ENCODE measurements at regions not wholly inside any gene's neighbourhood (a gene's known extent, or its start where the extent isn't known, plus 50 kb on each side); places are given as distances from the start of the nearest gene placed in this dataset.

DNA sequence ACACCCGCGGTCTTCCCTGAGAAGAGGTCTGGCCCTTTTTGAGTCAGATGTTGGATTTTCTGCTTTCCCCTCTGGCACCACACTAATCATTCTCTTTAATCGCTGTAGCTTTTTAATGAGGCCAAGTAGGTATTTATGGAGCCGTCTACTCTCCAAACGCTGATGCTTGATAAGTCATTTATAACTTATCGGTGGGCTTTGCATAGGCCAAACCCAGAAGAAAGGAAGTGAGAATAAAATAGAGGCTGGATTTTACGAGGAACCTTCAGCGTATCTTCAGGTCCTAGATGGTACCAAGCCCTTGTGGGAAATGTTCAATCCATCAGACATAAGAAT, 142.5 kb upstream of the CTAGE1 start:
- peak overlapping the region in 4 of 5 donors; percentile 56 to 66 (median 66) for H3K4me3 ChIP-seq (ENCODE audit: low read depth in 1 of 5, low read length in 5 of 5)
- H3K27ac ChIP-seq (ENCODE audit: low read depth, low read length): peak overlapping the region; percentile 25
- H3K4me1 ChIP-seq (ENCODE audit: control insufficient read depth in 5 of 5, insufficient read depth in 5 of 5, low read length in 5 of 5): peaks cover 0 to 16% (median 9%) of the 10 kb centered on the region in 5 donors
- peak overlapping the region in 1 of 5 donors; percentile 56 for H3K9ac ChIP-seq (ENCODE audit: low read length in 5 of 5)
- no peaks in the 10 kb centered on the region for H3K36me3 ChIP-seq (ENCODE audit: control insufficient read depth in 5 of 5, insufficient read depth in 5 of 5, low read length in 5 of 5)
- no peaks in the 10 kb centered on the region for H3K9me3 ChIP-seq (ENCODE audit: control insufficient read depth in 5 of 5, low read length in 5 of 5)
- H3K27me3 ChIP-seq (ENCODE audit: control insufficient read depth in 5 of 5, insufficient read depth in 4 of 5, low read length in 5 of 5): peaks cover 0 to 10% (median 0%) of the 10 kb centered on the region in 5 donors

DNA sequence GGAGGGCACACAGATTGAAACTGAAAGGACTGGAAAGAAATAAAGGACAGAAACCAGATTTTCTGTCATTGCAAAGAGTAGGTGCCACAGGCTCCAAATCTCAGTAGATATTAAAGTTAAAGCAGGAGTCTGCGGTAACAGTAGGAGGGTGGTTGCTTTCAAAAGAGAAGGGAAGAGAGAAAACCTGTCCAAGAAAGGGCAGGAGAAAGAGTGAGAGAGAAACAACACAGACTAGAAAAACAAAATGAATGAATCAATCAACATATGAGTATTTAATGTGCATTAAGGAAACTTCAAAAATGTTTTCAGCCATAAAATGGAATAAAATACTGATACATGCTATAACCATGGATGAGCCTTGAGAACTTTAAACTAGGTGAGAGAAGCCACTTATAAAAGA, 143.1 kb upstream of the CTAGE1 start:
- Histone ChIP-seq H3K27me3 (ENCODE audit: control insufficient read depth in 5 of 5, insufficient read depth in 4 of 5, low read length in 5 of 5) (peaks cover 0 to 12% (median 0%) of the 10 kb centered on the region in 5 donors), H3K27ac (ENCODE audit: low read depth, low read length) (no peak overlapping the region), H3K4me1 (ENCODE audit: control insufficient read depth in 5 of 5, insufficient read depth in 5 of 5, low read length in 5 of 5) (peaks cover 0 to 16% (median 9%) of the 10 kb centered on the region in 5 donors), H3K9ac (ENCODE audit: low read length in 5 of 5) (no peak overlapping the region), H3K36me3 (ENCODE audit: control insufficient read depth in 5 of 5, insufficient read depth in 5 of 5, low read length in 5 of 5) (no peaks in the 10 kb centered on the region), H3K9me3 (ENCODE audit: control insufficient read depth in 5 of 5, low read length in 5 of 5) (no peaks in the 10 kb centered on the region), H3K4me3 (ENCODE audit: low read depth in 1 of 5, low read length in 5 of 5) (no peak overlapping the region)

DNA sequence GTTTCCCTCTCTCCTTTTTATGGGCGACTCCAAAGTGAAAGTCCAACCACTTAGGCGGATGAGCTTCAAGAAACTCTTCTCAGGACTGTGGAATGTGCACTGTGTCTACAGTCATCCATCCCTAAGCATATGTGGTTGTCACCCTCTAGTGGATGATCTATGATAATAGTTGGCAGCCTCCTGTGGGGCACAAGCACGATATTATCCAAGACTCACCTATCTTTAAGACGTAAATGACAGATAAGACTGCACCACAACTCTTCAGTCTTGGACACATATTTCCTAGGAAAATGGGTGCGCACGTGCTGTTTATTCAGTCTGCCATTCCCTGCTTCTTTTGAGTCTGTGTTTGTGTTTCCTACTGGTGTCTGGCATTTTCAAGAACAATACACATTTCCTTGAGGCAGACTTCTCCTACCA, 145.5 kb upstream of the CTAGE1 start:
- Histone ChIP-seq H3K4me3 (ENCODE audit: low read depth in 1 of 5, low read length in 5 of 5) (no peak overlapping the region), H3K36me3 (ENCODE audit: control insufficient read depth in 5 of 5, insufficient read depth in 5 of 5, low read length in 5 of 5) (no peaks in the 10 kb centered on the region), H3K9me3 (ENCODE audit: control insufficient read depth in 5 of 5, low read length in 5 of 5) (no peaks in the 10 kb centered on the region), H3K27ac (ENCODE audit: low read depth, low read length) (no peak overlapping the region), H3K9ac (ENCODE audit: low read length in 5 of 5) (no peak overlapping the region), H3K4me1 (ENCODE audit: control insufficient read depth in 5 of 5, insufficient read depth in 5 of 5, low read length in 5 of 5) (peaks cover 0 to 16% (median 9%) of the 10 kb centered on the region in 5 donors), H3K27me3 (ENCODE audit: control insufficient read depth in 5 of 5, insufficient read depth in 4 of 5, low read length in 5 of 5) (peaks cover 0 to 12% (median 3%) of the 10 kb centered on the region in 5 donors)

DNA sequence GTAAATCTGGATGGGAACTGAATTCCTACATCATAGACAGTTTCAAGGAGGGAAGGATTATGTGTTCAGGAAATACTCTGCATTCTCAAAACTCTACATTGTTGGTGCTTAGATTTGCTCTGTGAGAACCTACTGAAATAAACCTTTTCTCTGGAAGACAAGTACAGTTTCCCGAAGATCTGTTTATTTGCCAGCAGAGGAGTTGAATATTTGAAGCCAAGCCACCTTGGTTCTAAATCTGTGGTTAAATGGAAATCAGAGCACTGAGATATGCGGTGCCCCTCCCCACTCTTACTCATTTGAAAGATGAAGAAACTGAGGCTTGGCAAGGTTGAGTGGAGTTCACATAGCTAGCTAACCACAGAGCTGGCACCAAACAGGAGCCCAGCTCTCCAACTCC, 146.3 kb upstream of the CTAGE1 start:
- peaks cover 0 to 13% (median 9%) of the 10 kb centered on the region in 5 donors for H3K4me1 ChIP-seq (ENCODE audit: control insufficient read depth in 5 of 5, insufficient read depth in 5 of 5, low read length in 5 of 5)
- H3K27me3 ChIP-seq (ENCODE audit: control insufficient read depth in 5 of 5, insufficient read depth in 4 of 5, low read length in 5 of 5): peaks cover 0 to 12% (median 3%) of the 10 kb centered on the region in 5 donors
- no peak overlapping the region for H3K9ac ChIP-seq (ENCODE audit: low read length in 5 of 5)
- no peaks in the 10 kb centered on the region for H3K36me3 ChIP-seq (ENCODE audit: control insufficient read depth in 5 of 5, insufficient read depth in 5 of 5, low read length in 5 of 5)
- H3K9me3 ChIP-seq (ENCODE audit: control insufficient read depth in 5 of 5, low read length in 5 of 5): no peaks in the 10 kb centered on the region
- H3K4me3 ChIP-seq (ENCODE audit: low read depth in 1 of 5, low read length in 5 of 5): no peak overlapping the region
- no peak overlapping the region for H3K27ac ChIP-seq (ENCODE audit: low read depth, low read length)

DNA sequence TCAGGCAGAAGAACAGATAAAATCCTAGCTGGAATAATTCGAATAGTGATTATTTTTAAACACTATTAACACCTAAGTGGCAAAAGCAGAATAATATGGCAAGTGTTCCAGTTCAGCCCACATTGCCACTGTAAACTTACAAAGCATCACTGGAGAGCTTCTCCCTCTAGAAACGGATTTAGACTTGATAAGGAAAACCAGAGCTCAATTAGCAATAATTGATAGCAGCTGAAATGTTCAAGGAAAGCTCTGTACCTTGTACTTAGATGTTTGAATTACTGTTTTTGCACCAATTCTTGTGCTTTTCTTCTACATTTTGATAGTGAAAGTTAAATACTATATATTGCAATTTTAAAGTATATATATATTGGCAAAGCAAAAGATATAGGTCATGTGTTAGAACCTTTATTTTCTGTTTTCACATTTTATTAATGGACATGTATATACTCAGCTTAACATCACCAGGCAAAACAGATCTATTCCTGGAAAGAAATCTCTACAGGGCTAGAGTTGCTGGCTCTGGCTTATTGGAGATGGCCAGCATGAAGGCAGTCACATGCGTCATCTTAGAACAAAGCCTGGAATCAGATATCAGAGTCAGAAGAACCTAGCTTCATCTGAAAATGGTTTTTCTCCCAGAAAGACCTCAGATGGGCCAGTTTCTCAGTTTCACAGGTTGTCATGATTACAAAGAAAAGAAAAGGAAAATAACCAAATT, 149.1 kb upstream of the CTAGE1 start:
- Histone ChIP-seq H3K4me1 (ENCODE audit: control insufficient read depth in 5 of 5, insufficient read depth in 5 of 5, low read length in 5 of 5) (peaks cover 0 to 2% (median 0%) of the 10 kb centered on the region in 5 donors), H3K4me3 (ENCODE audit: low read depth in 1 of 5, low read length in 5 of 5) (no peak overlapping the region), H3K9ac (ENCODE audit: low read length in 5 of 5) (no peak overlapping the region), H3K27ac (ENCODE audit: low read depth, low read length) (no peak overlapping the region), H3K27me3 (ENCODE audit: control insufficient read depth in 5 of 5, insufficient read depth in 4 of 5, low read length in 5 of 5) (peaks cover 0 to 8% (median 0%) of the 10 kb centered on the region in 5 donors), H3K9me3 (ENCODE audit: control insufficient read depth in 5 of 5, low read length in 5 of 5) (no peaks in the 10 kb centered on the region), H3K36me3 (ENCODE audit: control insufficient read depth in 5 of 5, insufficient read depth in 5 of 5, low read length in 5 of 5) (no peaks in the 10 kb centered on the region)

DNA sequence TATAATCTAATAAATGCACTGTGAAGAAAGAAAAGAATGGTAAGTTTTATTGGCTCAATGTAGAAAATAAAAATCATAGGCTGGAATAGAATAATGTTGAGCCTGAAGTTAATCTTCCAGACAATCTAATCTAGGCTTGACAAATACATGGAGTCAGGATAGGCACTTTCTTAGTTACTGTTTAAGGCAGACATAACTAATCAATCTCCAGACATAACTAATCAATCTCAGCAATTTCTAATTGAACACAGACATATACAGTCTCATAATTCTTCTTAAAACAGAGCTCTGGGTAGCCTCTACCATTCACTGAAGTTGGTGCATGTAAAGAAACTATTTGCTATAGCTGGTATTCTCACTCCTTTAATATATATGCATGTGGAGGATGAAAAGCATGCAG, 150.1 kb upstream of the CTAGE1 start:
- peaks cover 0 to 2% (median 0%) of the 10 kb centered on the region in 5 donors for H3K4me1 ChIP-seq (ENCODE audit: control insufficient read depth in 5 of 5, insufficient read depth in 5 of 5, low read length in 5 of 5)
- H3K27me3 ChIP-seq (ENCODE audit: control insufficient read depth in 5 of 5, insufficient read depth in 4 of 5, low read length in 5 of 5): peaks cover 0 to 8% (median 0%) of the 10 kb centered on the region in 5 donors
- no peak overlapping the region for H3K27ac ChIP-seq (ENCODE audit: low read depth, low read length)
- H3K9ac ChIP-seq (ENCODE audit: low read length in 5 of 5): no peak overlapping the region
- no peak overlapping the region for H3K4me3 ChIP-seq (ENCODE audit: low read depth in 1 of 5, low read length in 5 of 5)
- no peaks in the 10 kb centered on the region for H3K9me3 ChIP-seq (ENCODE audit: control insufficient read depth in 5 of 5, low read length in 5 of 5)
- H3K36me3 ChIP-seq (ENCODE audit: control insufficient read depth in 5 of 5, insufficient read depth in 5 of 5, low read length in 5 of 5): no peaks in the 10 kb centered on the region

DNA sequence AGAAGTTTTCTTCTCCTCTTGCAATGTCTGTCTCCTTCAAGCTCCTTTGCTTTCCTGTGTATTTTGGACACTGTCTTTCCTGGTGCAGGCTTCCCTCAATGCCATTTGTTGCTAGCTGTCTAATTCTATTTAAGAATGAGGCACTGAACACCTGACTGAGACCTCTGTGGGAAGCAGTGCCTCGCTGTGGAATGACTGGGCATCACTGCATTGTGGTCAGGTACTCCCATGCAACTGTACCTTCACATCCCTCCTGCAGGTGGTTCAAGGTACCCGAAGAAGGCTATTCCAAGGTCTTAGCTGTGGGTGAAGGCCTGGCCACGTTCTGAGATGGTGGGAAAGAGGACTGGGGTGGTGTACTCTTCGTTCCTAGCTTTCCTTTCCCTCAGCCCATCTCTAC, 152.8 kb upstream of the CTAGE1 start:
- no peaks in the 10 kb centered on the region for H3K4me1 ChIP-seq (ENCODE audit: control insufficient read depth in 5 of 5, insufficient read depth in 5 of 5, low read length in 5 of 5)
- H3K9ac ChIP-seq (ENCODE audit: low read length in 5 of 5): no peak overlapping the region
- peaks cover 0 to 3% (median 0%) of the 10 kb centered on the region in 5 donors for H3K27me3 ChIP-seq (ENCODE audit: control insufficient read depth in 5 of 5, insufficient read depth in 4 of 5, low read length in 5 of 5)
- H3K9me3 ChIP-seq (ENCODE audit: control insufficient read depth in 5 of 5, low read length in 5 of 5): no peaks in the 10 kb centered on the region
- H3K36me3 ChIP-seq (ENCODE audit: control insufficient read depth in 5 of 5, insufficient read depth in 5 of 5, low read length in 5 of 5): no peaks in the 10 kb centered on the region
- H3K27ac ChIP-seq (ENCODE audit: low read depth, low read length): no peak overlapping the region
- no peak overlapping the region for H3K4me3 ChIP-seq (ENCODE audit: low read depth in 1 of 5, low read length in 5 of 5)

DNA sequence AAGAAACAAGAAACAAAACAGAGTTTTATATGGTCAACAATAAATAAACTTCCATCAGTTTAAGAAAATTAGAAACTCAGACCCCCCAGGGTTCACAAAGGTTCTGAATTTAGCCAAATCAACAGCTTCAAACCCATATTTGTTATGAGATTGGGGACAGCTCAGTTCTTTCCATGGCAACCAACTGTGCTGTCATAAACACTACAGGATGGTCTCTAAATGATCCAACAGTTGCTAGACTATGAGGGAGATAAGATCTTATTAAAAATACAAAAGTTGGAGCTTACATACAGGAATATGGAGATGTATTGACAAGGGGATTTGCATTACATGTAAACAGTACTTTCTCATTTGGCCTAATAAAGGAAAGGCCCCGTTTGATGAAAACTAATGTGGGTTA, 154.6 kb upstream of the CTAGE1 start:
- no peak overlapping the region for H3K9ac ChIP-seq (ENCODE audit: low read length in 5 of 5)
- H3K36me3 ChIP-seq (ENCODE audit: control insufficient read depth in 5 of 5, insufficient read depth in 5 of 5, low read length in 5 of 5): no peaks in the 10 kb centered on the region
- no peak overlapping the region for H3K27ac ChIP-seq (ENCODE audit: low read depth, low read length)
- H3K27me3 ChIP-seq (ENCODE audit: control insufficient read depth in 5 of 5, insufficient read depth in 4 of 5, low read length in 5 of 5): no peaks in the 10 kb centered on the region
- no peaks in the 10 kb centered on the region for H3K9me3 ChIP-seq (ENCODE audit: control insufficient read depth in 5 of 5, low read length in 5 of 5)
- H3K4me3 ChIP-seq (ENCODE audit: low read depth in 1 of 5, low read length in 5 of 5): no peak overlapping the region
- no peaks in the 10 kb centered on the region for H3K4me1 ChIP-seq (ENCODE audit: control insufficient read depth in 5 of 5, insufficient read depth in 5 of 5, low read length in 5 of 5)

DNA sequence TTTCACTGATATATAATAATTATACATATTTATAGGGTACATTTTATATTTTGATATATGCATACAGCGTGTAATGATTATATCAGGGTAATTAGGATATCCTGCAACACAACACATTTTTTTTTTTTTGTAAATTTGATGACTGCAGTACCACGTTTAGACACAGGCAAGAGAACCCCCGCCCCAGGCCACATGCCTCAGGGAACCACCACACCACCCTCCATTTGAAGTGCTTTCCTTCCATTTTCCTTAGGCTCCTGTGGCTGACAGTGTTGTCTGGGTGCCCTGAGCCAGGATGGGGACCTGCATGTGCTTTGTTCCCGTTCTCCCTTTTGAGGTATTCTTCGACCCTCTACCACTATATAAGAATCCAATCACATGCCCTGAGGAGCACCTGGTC, 161.6 kb upstream of the CTAGE1 start:
- no peak overlapping the region for H3K4me3 ChIP-seq (ENCODE audit: low read depth in 1 of 5, low read length in 5 of 5)
- H3K27me3 ChIP-seq (ENCODE audit: control insufficient read depth in 5 of 5, insufficient read depth in 4 of 5, low read length in 5 of 5): no peaks in the 10 kb centered on the region
- H3K27ac ChIP-seq (ENCODE audit: low read depth, low read length): no peak overlapping the region
- H3K9ac ChIP-seq (ENCODE audit: low read length in 5 of 5): no peak overlapping the region
- no peaks in the 10 kb centered on the region for H3K4me1 ChIP-seq (ENCODE audit: control insufficient read depth in 5 of 5, insufficient read depth in 5 of 5, low read length in 5 of 5)
- no peaks in the 10 kb centered on the region for H3K9me3 ChIP-seq (ENCODE audit: control insufficient read depth in 5 of 5, low read length in 5 of 5)
- no peaks in the 10 kb centered on the region for H3K36me3 ChIP-seq (ENCODE audit: control insufficient read depth in 5 of 5, insufficient read depth in 5 of 5, low read length in 5 of 5)

DNA sequence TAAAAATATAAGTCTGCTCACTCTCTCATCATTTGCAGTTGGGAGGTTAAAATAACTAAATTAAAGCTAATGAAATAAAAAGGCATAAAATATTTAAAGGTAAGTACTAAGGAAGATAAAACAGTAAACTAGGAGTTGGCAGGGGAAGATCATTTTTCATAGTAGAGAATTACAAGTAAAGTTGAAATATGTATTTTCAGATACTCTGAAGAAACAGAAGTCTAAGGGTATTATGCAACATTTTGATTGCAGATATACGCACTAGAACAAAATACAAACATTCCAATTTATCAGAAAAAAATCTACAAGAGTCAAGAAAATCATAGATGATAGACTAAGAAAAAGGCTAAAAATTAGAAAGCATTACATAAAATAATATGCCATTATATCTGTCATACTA, 167.6 kb upstream of the CTAGE1 start:
- H3K36me3 ChIP-seq (ENCODE audit: control insufficient read depth in 5 of 5, insufficient read depth in 5 of 5, low read length in 5 of 5): no peaks in the 10 kb centered on the region
- H3K9me3 ChIP-seq (ENCODE audit: control insufficient read depth in 5 of 5, low read length in 5 of 5): peaks cover 0 to 9% (median 3%) of the 10 kb centered on the region in 5 donors
- H3K4me3 ChIP-seq (ENCODE audit: low read depth in 1 of 5, low read length in 5 of 5): no peak overlapping the region
- H3K4me1 ChIP-seq (ENCODE audit: control insufficient read depth in 5 of 5, insufficient read depth in 5 of 5, low read length in 5 of 5): peaks cover 0 to 7% (median 0%) of the 10 kb centered on the region in 5 donors
- H3K27me3 ChIP-seq (ENCODE audit: control insufficient read depth in 5 of 5, insufficient read depth in 4 of 5, low read length in 5 of 5): no peaks in the 10 kb centered on the region
- H3K9ac ChIP-seq (ENCODE audit: low read length in 5 of 5): no peak overlapping the region
- no peak overlapping the region for H3K27ac ChIP-seq (ENCODE audit: low read depth, low read length)
